Heart left ventricle (tissue), 13 donors: ENCODE measurements at regions not wholly inside any gene's neighbourhood (a gene's known extent, or its start where the extent isn't known, plus 50 kb on each side); places are given as distances from the start of the nearest gene placed in this dataset.

Experiments used
- POLR2A ChIP-seq, 2 donors: fragments of 450-650 bp; IDR thresholded peaks; one replicate each; pipeline ENCODE4 v1.6.1; 2017; ENCODE audit warnings: antibody characterized with exemption in 2 of 2, mild to moderate bottlenecking in 2 of 2, moderate library complexity in 2 of 2
- TF ChIP-seq, protein P1 (sequence below), 12 donors: fragments of 200-600 bp; sonication (generic) in 4 of 12; IDR thresholded peaks; one replicate each; pipeline versions ENCODE4 v1.5.0 to v1.8.0; 2018 to 2022; ENCODE audit warnings: antibody characterized with exemption in 12 of 12, mild to moderate bottlenecking in 5 of 12
- donor health status: ischemic (EF 13 %, LVEDD 7.1; RV severe dilation, severe dysfunction).
- donor health status: DM: no; HTN: yes; CAD: no.
- donor health status: DM: no; HTN: no; CAD: no.
- donor health status: ischemic (EF 25% LVEDD 6.9; RV normal size, moderate dysfunction).
- donor health status: ischemic (EF 25% LVEDD 5.7; RV mildly dilated, moderate dysfunction).
- donor health status: ischemic (EF 35%, LVEDD 5.7; RV mildly dilated, moderate dysfunction).
- donor health status: nonischemic (EF 11% LVEDD 7.7; RV severe dilation, severe dysfunction).
- donor health status: DM: yes; HTN: yes; CAD: no.
- donor health status: PGD.
- donor health status: ischemic (EF 29% LVEDD 5.4; RV normal size, mild dysfunction).
- donor health status: nonischemic (EF 23%, LVEDD 6.1; RV moderate dilation, normal function).

DNA sequence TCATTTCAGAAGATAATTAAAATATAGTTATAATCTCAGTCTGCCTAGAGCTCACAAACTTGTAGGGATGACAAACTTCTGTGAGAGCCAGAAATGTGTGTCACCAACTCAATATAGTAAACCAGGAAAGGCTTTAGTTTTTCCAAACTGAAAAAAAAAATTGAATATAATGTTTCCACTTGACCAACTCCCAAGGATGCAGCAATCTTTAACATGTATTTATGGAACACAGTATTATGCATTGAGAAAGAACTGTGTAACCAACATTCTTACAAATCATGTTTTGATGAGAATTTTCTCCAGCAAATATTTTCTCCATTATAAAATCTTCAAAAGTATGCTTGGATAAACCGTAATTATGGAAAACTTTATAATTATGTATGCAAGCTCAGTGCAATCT lies 50.1 kb upstream of the KLF12 start:
- TF ChIP-seq, protein P1, sequence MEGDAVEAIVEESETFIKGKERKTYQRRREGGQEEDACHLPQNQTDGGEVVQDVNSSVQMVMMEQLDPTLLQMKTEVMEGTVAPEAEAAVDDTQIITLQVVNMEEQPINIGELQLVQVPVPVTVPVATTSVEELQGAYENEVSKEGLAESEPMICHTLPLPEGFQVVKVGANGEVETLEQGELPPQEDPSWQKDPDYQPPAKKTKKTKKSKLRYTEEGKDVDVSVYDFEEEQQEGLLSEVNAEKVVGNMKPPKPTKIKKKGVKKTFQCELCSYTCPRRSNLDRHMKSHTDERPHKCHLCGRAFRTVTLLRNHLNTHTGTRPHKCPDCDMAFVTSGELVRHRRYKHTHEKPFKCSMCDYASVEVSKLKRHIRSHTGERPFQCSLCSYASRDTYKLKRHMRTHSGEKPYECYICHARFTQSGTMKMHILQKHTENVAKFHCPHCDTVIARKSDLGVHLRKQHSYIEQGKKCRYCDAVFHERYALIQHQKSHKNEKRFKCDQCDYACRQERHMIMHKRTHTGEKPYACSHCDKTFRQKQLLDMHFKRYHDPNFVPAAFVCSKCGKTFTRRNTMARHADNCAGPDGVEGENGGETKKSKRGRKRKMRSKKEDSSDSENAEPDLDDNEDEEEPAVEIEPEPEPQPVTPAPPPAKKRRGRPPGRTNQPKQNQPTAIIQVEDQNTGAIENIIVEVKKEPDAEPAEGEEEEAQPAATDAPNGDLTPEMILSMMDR (IDR thresholded peaks at IDR 0.05) = no peak
- TF ChIP-seq POLR2A (IDR thresholded peaks at IDR 0.05) = no peak
